Endothelial cell of umbilical vein (primary cell): ENCODE measurements at regions not wholly inside any gene's neighbourhood (a gene's known extent, or its start where the extent isn't known, plus 50 kb on each side); places are given as distances from the start of the nearest gene placed in this dataset.

Experiments
- BruUV-seq: library from RNA; stranded (reverse); fragments of 400-500 nt; replicated peaks from 2 replicates; lab custom pipeline; 2021; lab: Mats Ljungman, UMichigan
- CTCF ChIA-PET: fragments of 300-600, 350-600 bp; sonication (Branson Sonifier 250); formaldehyde crosslinking; loops from one replicate; lab custom pipeline; 2021; ENCODE audit warnings: antibody characterized with exemption, inconsistent platforms; lab: Charles Lee
- POLR2A ChIA-PET: fragments of 300-600, 350-600 bp; sonication (Branson Sonifier 250); formaldehyde crosslinking; loops from one replicate; lab custom pipeline; 2021; ENCODE audit warnings: antibody characterized with exemption, inconsistent platforms; lab: Charles Lee
- DNase-seq: peaks from one replicate; pipeline ENCODE4 v3.0.0-alpha.2; 2011; ENCODE audit warnings: low read depth, low spot score
- FAIRE-seq: peaks from 2 replicates; lab custom pipeline; 2011; peaks lifted over from hg19 to GRCh38; lab: Jason Lieb, UNC
- H2AFZ ChIP-seq: 2 replicates; pipeline ENCODE4 v1.6.0; 2012; ENCODE audit warnings: low read depth, low read length, control low read depth, inconsistent platforms
- H3K27ac ChIP-seq: 2 replicates; pipeline ENCODE4 v1.5.1; 2011; ENCODE audit warnings: low read depth, mild to moderate bottlenecking, control low read depth, low read length, moderate library complexity; ENCODE audit not compliant: insufficient read depth
- H3K27me3 ChIP-seq, 2 experiments: 2 replicates each; pipeline versions ENCODE4 v1.6.0 to v1.6.1; 2011; ENCODE audit warnings: low read length in 2 of 2, mixed read lengths in 1 of 2; ENCODE audit not compliant: control insufficient read depth in 2 of 2, insufficient read depth in 2 of 2
- H3K36me3 ChIP-seq, 2 experiments: 2 replicates in 1 of 2; 3 replicates in 1 of 2; pipeline ENCODE4 v1.5.1; 2011; ENCODE audit warnings: low read length in 2 of 2, mild to moderate bottlenecking in 1 of 2, moderate library complexity in 1 of 2; ENCODE audit not compliant: control insufficient read depth in 2 of 2, insufficient read depth in 2 of 2; ENCODE audit errors: extremely low read depth in 1 of 2
- H3K4me1 ChIP-seq: 3 replicates; pipeline ENCODE4 v1.5.1; 2011; ENCODE audit warnings: mild to moderate bottlenecking, low read length; ENCODE audit not compliant: control insufficient read depth, insufficient read depth; ENCODE audit errors: extremely low read depth
- H3K4me2 ChIP-seq: 2 replicates; pipeline ENCODE4 v1.6.1; 2011; ENCODE audit warnings: low read length, control low read depth, mixed read lengths; ENCODE audit not compliant: insufficient read depth
- H3K4me3 ChIP-seq, 3 experiments: fragments of 200-600 bp in 1 of 3; sonication (generic), shearing (Covaris generic) in 1 of 3; replicated peaks in 1 of 3; 2 replicates each; pipeline ENCODE4 v1.5.1; 2011 to 2016; ENCODE audit warnings: control low read depth in 3 of 3, low read length in 3 of 3, mild to moderate bottlenecking in 2 of 3, inconsistent platforms in 1 of 3, low read depth in 1 of 3, moderate library complexity in 1 of 3; ENCODE audit not compliant: insufficient read depth in 1 of 3
- H3K79me2 ChIP-seq: 2 replicates; pipeline ENCODE4 v1.6.0; 2012; ENCODE audit warnings: low read length, inconsistent platforms; ENCODE audit not compliant: control insufficient read depth, insufficient read depth
- H3K9ac ChIP-seq: replicated peaks from 2 replicates; pipeline ENCODE3; 2011; ENCODE audit warnings: low read length, control low read depth; ENCODE audit not compliant: insufficient read depth; ENCODE audit errors: extremely low read depth
- H3K9me1 ChIP-seq: replicated peaks from 3 replicates; pipeline ENCODE4 v1.6.0; 2011; ENCODE audit warnings: mild to moderate bottlenecking, low read length; ENCODE audit not compliant: control insufficient read depth, insufficient read depth; ENCODE audit errors: extremely low read depth
- H3K9me3 ChIP-seq: replicated peaks from 2 replicates; pipeline ENCODE4 v1.5.1; 2012; ENCODE audit warnings: low read length, inconsistent platforms; ENCODE audit not compliant: control insufficient read depth, insufficient read depth
- H4K20me1 ChIP-seq: replicated peaks from 2 replicates; pipeline ENCODE3; 2011; ENCODE audit warnings: mild to moderate bottlenecking, low read length; ENCODE audit not compliant: control insufficient read depth, insufficient read depth; ENCODE audit errors: extremely low read depth
- EZH2 ChIP-seq: IDR thresholded peaks from 2 replicates; pipeline ENCODE4 v1.6.1; 2012; ENCODE audit warnings: borderline replicate concordance, low read depth, mild to moderate bottlenecking, moderate library complexity, low read length, inconsistent platforms; ENCODE audit not compliant: severe bottlenecking
- FOS ChIP-seq: IDR thresholded peaks from 2 replicates; pipeline ENCODE4 v1.6.1; 2011; ENCODE audit warnings: mild to moderate bottlenecking, low read length, moderate library complexity, borderline replicate concordance; ENCODE audit not compliant: insufficient read depth
- JUN ChIP-seq: IDR thresholded peaks from 2 replicates; pipeline ENCODE4 v1.6.1; 2011; ENCODE audit warnings: borderline replicate concordance, low read depth; ENCODE audit not compliant: insufficient read length, insufficient read depth
- MYC ChIP-seq: IDR thresholded peaks from one replicate; pipeline ENCODE4 v1.6.1; 2011; ENCODE audit warnings: mild to moderate bottlenecking, low read depth, low read length
- POLR2A ChIP-seq: IDR thresholded peaks from 2 replicates; pipeline ENCODE4 v1.6.1; 2012; ENCODE audit warnings: low read depth, mild to moderate bottlenecking, control low read depth, low read length
- POLR2AphosphoS5 ChIP-seq: IDR thresholded peaks from 2 replicates; pipeline ENCODE4 v1.6.1; 2012; ENCODE audit warnings: low read depth, mild to moderate bottlenecking, control low read depth, low read length, moderate library complexity; ENCODE audit not compliant: insufficient read depth
- dilution Hi-C: fragments of 300-500 bp; cut with MboI; formaldehyde crosslinking; loops from one replicate; pipeline ENCODE4 v1.15.0; 2019; ENCODE audit warnings: low sequenced_read_pairs; ENCODE audit not compliant: extremely low pct_ligation_motif_present
- intact Hi-C: fragments of 100-400 bp; cut with micrococcal nuclease; formaldehyde crosslinking; loops from one replicate; pipeline ENCODE4 v1.10.0; 2022
- TF ChIP-seq, protein P1 (sequence below), 2 donors: IDR thresholded peaks; 1 replicate in 1 of 2; 2 replicates in 1 of 2; pipeline ENCODE4 v1.5.1; 2011; ENCODE audit warnings: low read length in 2 of 2, mild to moderate bottlenecking in 2 of 2, moderate library complexity in 2 of 2, control low read depth in 1 of 2, inconsistent platforms in 1 of 2, low read depth in 1 of 2; ENCODE audit not compliant: insufficient read depth in 1 of 2; ENCODE audit errors: extremely low read depth in 1 of 2
- TF ChIP-seq, protein P2 (sequence below): IDR thresholded peaks from 2 replicates; pipeline ENCODE4 v1.6.1; 2011; ENCODE audit not compliant: insufficient read depth, insufficient read length

DNA sequence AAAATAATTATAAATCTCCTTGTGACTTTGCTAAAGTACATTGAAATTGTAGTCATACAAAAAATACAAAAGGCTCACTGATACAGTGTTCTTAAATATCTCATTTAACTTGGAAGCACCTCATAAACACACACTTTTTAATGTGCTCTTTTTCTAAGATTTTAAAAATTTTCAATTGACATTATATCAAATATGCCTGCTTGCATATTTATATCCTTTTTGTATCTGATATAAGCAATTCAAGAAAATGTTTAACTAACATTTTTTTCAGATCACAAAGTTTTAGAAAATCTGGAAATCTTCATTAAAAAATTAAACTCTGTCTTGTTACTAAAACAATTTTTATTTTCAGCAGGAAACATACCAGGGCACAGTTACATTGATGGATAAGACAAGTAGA is 661.5 kb downstream of the REEP3 start:
- TF ChIP-seq, protein P1, sequence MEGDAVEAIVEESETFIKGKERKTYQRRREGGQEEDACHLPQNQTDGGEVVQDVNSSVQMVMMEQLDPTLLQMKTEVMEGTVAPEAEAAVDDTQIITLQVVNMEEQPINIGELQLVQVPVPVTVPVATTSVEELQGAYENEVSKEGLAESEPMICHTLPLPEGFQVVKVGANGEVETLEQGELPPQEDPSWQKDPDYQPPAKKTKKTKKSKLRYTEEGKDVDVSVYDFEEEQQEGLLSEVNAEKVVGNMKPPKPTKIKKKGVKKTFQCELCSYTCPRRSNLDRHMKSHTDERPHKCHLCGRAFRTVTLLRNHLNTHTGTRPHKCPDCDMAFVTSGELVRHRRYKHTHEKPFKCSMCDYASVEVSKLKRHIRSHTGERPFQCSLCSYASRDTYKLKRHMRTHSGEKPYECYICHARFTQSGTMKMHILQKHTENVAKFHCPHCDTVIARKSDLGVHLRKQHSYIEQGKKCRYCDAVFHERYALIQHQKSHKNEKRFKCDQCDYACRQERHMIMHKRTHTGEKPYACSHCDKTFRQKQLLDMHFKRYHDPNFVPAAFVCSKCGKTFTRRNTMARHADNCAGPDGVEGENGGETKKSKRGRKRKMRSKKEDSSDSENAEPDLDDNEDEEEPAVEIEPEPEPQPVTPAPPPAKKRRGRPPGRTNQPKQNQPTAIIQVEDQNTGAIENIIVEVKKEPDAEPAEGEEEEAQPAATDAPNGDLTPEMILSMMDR (IDR thresholded peaks at IDR 0.05; ENCODE audit: extremely low read depth in 1 of 2, insufficient read depth in 1 of 2, low read depth in 1 of 2, low read length in 2 of 2): no peak
- no peak for TF ChIP-seq POLR2A
- TF ChIP-seq FOS: no peak
- no peak for TF ChIP-seq MYC
- TF ChIP-seq POLR2AphosphoS5: no peak
- no peak for TF ChIP-seq JUN
- TF ChIP-seq, protein P2, sequence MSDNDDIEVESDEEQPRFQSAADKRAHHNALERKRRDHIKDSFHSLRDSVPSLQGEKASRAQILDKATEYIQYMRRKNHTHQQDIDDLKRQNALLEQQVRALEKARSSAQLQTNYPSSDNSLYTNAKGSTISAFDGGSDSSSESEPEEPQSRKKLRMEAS: no peak
- H3K9me1 ChIP-seq: no peaks in the 10 kb centered on the region
- no peaks in the 10 kb centered on the region for H3K79me2 ChIP-seq
- H3K9ac ChIP-seq: no peak overlapping the region
- H3K4me1 ChIP-seq: no peaks in the 10 kb centered on the region
- H3K27ac ChIP-seq: no peak overlapping the region
- no peaks in the 10 kb centered on the region for H4K20me1 ChIP-seq
- no peak for DNase-seq
- ChIA-PET CTCF (no interaction called here), POLR2A (no interaction called here)
- no peak overlapping the region for H2AFZ ChIP-seq
- dilution Hi-C loops (no loop called here), intact Hi-C loops (no loop called here)
- no peak overlapping the region for H3K4me3 ChIP-seq
- no peaks in the 10 kb centered on the region for H3K36me3 ChIP-seq
- no peaks in the 10 kb centered on the region for H3K27me3 ChIP-seq
- no TSS peak for BruUV-seq
- no peak for FAIRE-seq
- H3K9me3 ChIP-seq: no peaks in the 10 kb centered on the region
- no peak overlapping the region for H3K4me2 ChIP-seq

DNA sequence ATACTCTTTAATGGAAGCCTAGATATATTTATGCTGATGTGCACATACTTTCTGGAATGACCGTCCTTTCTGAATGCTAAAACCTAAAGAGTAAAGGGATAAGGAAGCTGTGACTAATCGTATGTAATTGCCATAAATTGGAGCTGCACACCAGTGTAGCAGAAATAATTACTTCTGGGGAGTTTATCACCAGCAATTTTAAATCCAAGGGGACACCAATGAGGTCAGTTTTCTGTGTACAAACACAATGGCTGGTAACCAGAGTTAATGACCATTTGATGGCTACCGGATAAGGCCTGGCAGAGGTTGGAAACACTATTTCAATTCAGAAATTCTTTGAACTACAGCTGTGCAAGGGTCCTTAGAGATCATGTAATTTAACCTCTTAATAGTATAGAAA is 670.1 kb downstream of the REEP3 start:
- CTCF ChIA-PET: no interaction called here
- no peak overlapping the region for H3K27ac ChIP-seq
- BruUV-seq: no TSS peak
- no peaks in the 10 kb centered on the region for H3K27me3 ChIP-seq
- dilution Hi-C loops (no loop called here), intact Hi-C loops (no loop called here)
- no peak overlapping the region for H3K9ac ChIP-seq
- H3K36me3 ChIP-seq: no peaks in the 10 kb centered on the region
- TF ChIP-seq EZH2 (no peak), JUN (no peak)
- TF ChIP-seq, protein P2: no peak
- H3K79me2 ChIP-seq: no peaks in the 10 kb centered on the region
- no peak for FAIRE-seq
- POLR2A ChIA-PET: no interaction called here
- H3K4me1 ChIP-seq: no peaks in the 10 kb centered on the region
- no peak overlapping the region for H3K4me3 ChIP-seq
- no peaks in the 10 kb centered on the region for H3K9me1 ChIP-seq
- H3K9me3 ChIP-seq: no peaks in the 10 kb centered on the region
- DNase-seq: no peak
- no peak overlapping the region for H2AFZ ChIP-seq
- H3K4me2 ChIP-seq: no peak overlapping the region
- no peaks in the 10 kb centered on the region for H4K20me1 ChIP-seq
